HepG2 (cell line): ENCODE measurements at regions not wholly inside any gene's neighbourhood (a gene's known extent, or its start where the extent isn't known, plus 50 kb on each side); places are given as distances from the start of the nearest gene placed in this dataset.

Experiments
- ATAC-seq: fragments of 200-7000 bp; cut with Tn5 transposase; 3 replicates; pipeline ENCODE4 v1.9.1; 2020; ENCODE audit warnings: mild to moderate bottlenecking, moderate library complexity
- BruUV-seq: library from RNA; stranded (reverse); fragments of 400-500 nt; replicated peaks from 2 replicates; lab custom pipeline; 2021; lab: Mats Ljungman, UMichigan
- CTCF ChIA-PET: fragments of 300-600 bp; formaldehyde crosslinking; extraction: SDS; loops from one replicate; lab custom pipeline; 2021; ENCODE audit warnings: low total read pairs, inconsistent platforms, low intra/inter-chr PET ratio; lab: Yijun Ruan, JAX
- POLR2A ChIA-PET: fragments of 350-600 bp; sonication (Branson Sonifier 250); formaldehyde crosslinking; loops from one replicate; lab custom pipeline; 2020; ENCODE audit warnings: antibody characterized with exemption, inconsistent platforms; lab: Yijun Ruan, JAX
- DNase-seq: peaks from one replicate; pipeline ENCODE4 v3.0.0-alpha.2; 2015; ENCODE audit warnings: low spot score
- FAIRE-seq: peaks from 3 replicates; lab custom pipeline; 2011; peaks lifted over from hg19 to GRCh38; lab: Jason Lieb, UNC
- H2AFZ ChIP-seq: one replicate; pipeline ENCODE4 v1.6.1; 2011; ENCODE audit warnings: low read length, inconsistent platforms
- H3K27ac ChIP-seq: fragments of 300-600 bp; 3 replicates; pipeline ENCODE4 v1.8.0; 2011; ENCODE audit warnings: mixed run types, mild to moderate bottlenecking, mixed read lengths, low read length, inconsistent platforms; ENCODE audit not compliant: insufficient read depth; ENCODE audit errors: extremely low read length
- H3K27me3 ChIP-seq, 2 experiments: fragments of 200-600 bp in 1 of 2; 2 replicates in 1 of 2; 3 replicates in 1 of 2; pipeline versions ENCODE4 v1.6.0 to v1.8.0; 2011; ENCODE audit warnings: low read length in 2 of 2, mild to moderate bottlenecking in 2 of 2, moderate library complexity in 2 of 2, inconsistent platforms in 1 of 2; ENCODE audit not compliant: insufficient read depth in 2 of 2, control insufficient read depth in 1 of 2
- H3K36me3 ChIP-seq, 2 experiments: fragments of 200-600 bp in 1 of 2; replicated peaks in 1 of 2; 2 replicates in 1 of 2; 3 replicates in 1 of 2; pipeline versions ENCODE4 v1.5.1 to v1.8.0; 2011; ENCODE audit warnings: low read length in 2 of 2, inconsistent platforms in 1 of 2; ENCODE audit not compliant: insufficient read depth in 2 of 2, control insufficient read depth in 1 of 2
- H3K4me1 ChIP-seq: 2 replicates; pipeline ENCODE4 v1.5.1; 2012; ENCODE audit warnings: low read length, inconsistent platforms; ENCODE audit not compliant: insufficient read depth
- H3K4me2 ChIP-seq: 2 replicates; pipeline ENCODE4 v1.6.0; 2011; ENCODE audit warnings: low read depth, low read length, inconsistent platforms
- H3K4me3 ChIP-seq, 3 experiments: fragments of 200-600 bp in 1 of 3; sonication (generic), shearing (Covaris generic) in 1 of 3; replicated peaks in 1 of 3; 2 replicates each; pipeline ENCODE4 v1.5.1; 2011 to 2016; ENCODE audit warnings: low read length in 3 of 3, inconsistent platforms in 2 of 3, low read depth in 2 of 3, mild to moderate bottlenecking in 2 of 3, control low read depth in 1 of 3, mixed read lengths in 1 of 3; ENCODE audit not compliant: insufficient read depth in 1 of 3
- H3K79me2 ChIP-seq: one replicate; pipeline ENCODE4 v1.6.1; 2011; ENCODE audit warnings: low read length, inconsistent platforms; ENCODE audit not compliant: insufficient read depth
- H3K9ac ChIP-seq: 2 replicates; pipeline ENCODE4 v1.6.0; 2011; ENCODE audit warnings: mild to moderate bottlenecking, low read depth, low read length, inconsistent platforms; ENCODE audit not compliant: insufficient read depth
- H3K9me3 ChIP-seq: 2 replicates; pipeline ENCODE4 v1.5.1; 2012; ENCODE audit warnings: mild to moderate bottlenecking, low read length
- H4K20me1 ChIP-seq: 2 replicates; pipeline ENCODE4 v1.6.0; 2011; ENCODE audit warnings: inconsistent platforms, mild to moderate bottlenecking, low read length, moderate library complexity; ENCODE audit not compliant: insufficient read depth
- EED ChIP-seq: sonication (generic); formaldehyde crosslinking; IDR thresholded peaks from 2 replicates; pipeline ENCODE4 v1.5.0; 2020; ENCODE audit warnings: mild to moderate bottlenecking, missing genetic modification reagents
- FOXC1 ChIP-seq: sonication (generic); formaldehyde crosslinking; IDR thresholded peaks from 2 replicates; pipeline ENCODE4 v1.8.0; 2022; ENCODE audit warnings: mild to moderate bottlenecking, missing genetic modification reagents, borderline replicate concordance
- HMG20A ChIP-seq: IDR thresholded peaks from 2 replicates; pipeline ENCODE4 v1.6.1; 2016; ENCODE audit warnings: borderline replicate concordance
- MEIS1 ChIP-seq: sonication (generic); formaldehyde crosslinking; IDR thresholded peaks from 2 replicates; pipeline ENCODE4 v1.9.0; 2021; ENCODE audit warnings: mild to moderate bottlenecking, missing genetic modification reagents, moderate library complexity, borderline replicate concordance
- MTF2 ChIP-seq: sonication (generic); formaldehyde crosslinking; IDR thresholded peaks from 2 replicates; pipeline ENCODE4 v1.5.0; 2020; ENCODE audit warnings: missing genetic modification reagents, borderline replicate concordance
- NFYB ChIP-seq: sonication (generic); formaldehyde crosslinking; IDR thresholded peaks from 2 replicates; pipeline ENCODE4 v1.4.0; 2020; ENCODE audit warnings: missing genetic modification reagents
- TP53 ChIP-seq: sonication (generic); formaldehyde crosslinking; conservative IDR thresholded peaks from 2 replicates; pipeline ENCODE4 v1.4.0; 2020; ENCODE audit warnings: missing genetic modification reagents
- ZBTB34 ChIP-seq: sonication (generic); formaldehyde crosslinking; IDR thresholded peaks from 2 replicates; pipeline ENCODE4 v1.8.0; 2022; ENCODE audit warnings: mild to moderate bottlenecking, missing genetic modification reagents
- ZNF12 ChIP-seq: sonication (generic); formaldehyde crosslinking; IDR thresholded peaks from 2 replicates; pipeline ENCODE4 v1.5.0; 2020; ENCODE audit warnings: missing genetic modification reagents
- ZNF142 ChIP-seq: sonication (generic); formaldehyde crosslinking; IDR thresholded peaks from 2 replicates; pipeline ENCODE4 v1.4.0; 2020; ENCODE audit warnings: missing genetic modification reagents
- ZNF564 ChIP-seq: sonication (generic); formaldehyde crosslinking; IDR thresholded peaks from 2 replicates; pipeline ENCODE4 v1.8.1; 2023; ENCODE audit warnings: mild to moderate bottlenecking, missing genetic modification reagents
- ZNF709 ChIP-seq: sonication (generic); formaldehyde crosslinking; IDR thresholded peaks from 2 replicates; pipeline ENCODE4 v1.5.0; 2020; ENCODE audit warnings: mild to moderate bottlenecking, missing genetic modification reagents
- ZSCAN20 ChIP-seq: sonication (generic); formaldehyde crosslinking; IDR thresholded peaks from 2 replicates; pipeline ENCODE4 v1.4.0; 2020; ENCODE audit warnings: missing genetic modification reagents, mild to moderate bottlenecking, borderline replicate concordance
- WGBS: methylation state at CpG from one replicate; pipeline ENCODE4 v1.1.6; 2017; ENCODE audit warnings: low lambda C conversion rate; 5-methylcytosine and 5-hydroxymethylcytosine counted together
- in situ Hi-C: cut with HindIII; loops from 2 replicates; pipeline ENCODE4 v1.10.0; 2017; ENCODE audit warnings: low pct_unique_long_range_greater_than_20kb; ENCODE audit not compliant: extremely low pct_ligation_motif_present
- intact Hi-C: fragments of 100-400 bp; cut with micrococcal nuclease; formaldehyde crosslinking; loops from one replicate; pipeline ENCODE4 v1.10.0; 2022; ENCODE audit not compliant: unreplicated experiment

- Histone ChIP-seq H3K4me2 (no peak overlapping the region), H3K36me3 (no peaks in the 10 kb centered on the region), H3K9ac (no peak overlapping the region), H3K27ac (no peak overlapping the region), H4K20me1 (no peaks in the 10 kb centered on the region), H3K4me1 (peaks cover 37% of the 10 kb centered on the region), H2AFZ (no peak overlapping the region), H3K4me3 (no peak overlapping the region), H3K79me2 (no peaks in the 10 kb centered on the region), H3K27me3 (no peaks in the 10 kb centered on the region), H3K9me3 (peaks cover 11% of the 10 kb centered on the region)
- CTCF ChIA-PET = no interaction called here
- no TSS peak for BruUV-seq
- no peak for DNase-seq
- in situ Hi-C loops = no loop called here
- ATAC-seq = no peak
- intact Hi-C loops = no loop called here
- FAIRE-seq = no peak
- peak; percentile 88 for TF ChIP-seq ZNF12 (CRISPR knock-in tag)
- TF ChIP-seq NFYB (CRISPR knock-in tag) = no peak
- TF ChIP-seq ZNF564 (CRISPR knock-in tag) = peak; percentile 99
- POLR2A ChIA-PET = no interaction called here
Measured at GRCh38 chr6:106735828-106736227, 106.5 kb downstream of the QRSL1 start.

- BruUV-seq = no TSS peak
- H3K9ac ChIP-seq = no peak overlapping the region
- peaks cover 11% of the 10 kb centered on the region for H3K9me3 ChIP-seq
- no peaks in the 10 kb centered on the region for H3K79me2 ChIP-seq
- in situ Hi-C loops = no loop called here
- peaks cover 43% of the 10 kb centered on the region for H3K4me1 ChIP-seq
- ChIA-PET CTCF (no interaction called here), POLR2A (no interaction called here)
- H2AFZ ChIP-seq = no peak overlapping the region
- intact Hi-C loops = no loop called here
- DNase-seq (no peak), ATAC-seq (no peak), FAIRE-seq (no peak)
- H3K36me3 ChIP-seq = no peaks in the 10 kb centered on the region
- H4K20me1 ChIP-seq = no peaks in the 10 kb centered on the region
- no peak overlapping the region for H3K4me3 ChIP-seq
- no peak overlapping the region for H3K4me2 ChIP-seq
- no peaks in the 10 kb centered on the region for H3K27me3 ChIP-seq
- WGBS = 85% methylated on average over 3 of the region's 3 CpGs
- H3K27ac ChIP-seq = no peak overlapping the region
- TF ChIP-seq ZSCAN20 (CRISPR knock-in tag) = no peak
- no peak for TF ChIP-seq EED (CRISPR knock-in tag)
- no peak for TF ChIP-seq ZNF709 (CRISPR knock-in tag)
- TF ChIP-seq ZNF142 (CRISPR knock-in tag) = no peak
- TF ChIP-seq FOXC1 (CRISPR knock-in tag) = no peak
- TF ChIP-seq ZBTB34 (CRISPR knock-in tag) = no peak
- no peak for TF ChIP-seq MEIS1 (CRISPR knock-in tag)
- TF ChIP-seq TP53 (CRISPR knock-in tag) = no peak
- TF ChIP-seq MTF2 (CRISPR knock-in tag) = no peak
- TF ChIP-seq HMG20A (CRISPR knock-in tag) = no peak
Measured at GRCh38 chr6:106735136-106735633, 105.8 kb downstream of the QRSL1 start.
